PFSK-1 (cell line): ENCODE measurements at regions not wholly inside any gene's neighbourhood (a gene's known extent, or its start where the extent isn't known, plus 50 kb on each side); places are given as distances from the start of the nearest gene placed in this dataset.

ENCODE experiments used
- FOXP2 ChIP-seq: optimal IDR thresholded peaks from 2 replicates; pipeline ENCODE3; 2011; ENCODE audit warnings: borderline replicate concordance, control low read depth, inconsistent platforms; ENCODE audit not compliant: insufficient read depth; ENCODE audit errors: extremely low read length, extremely low read depth
- POLR2AphosphoS5 ChIP-seq: IDR thresholded peaks from 2 replicates; pipeline ENCODE4 v1.6.1; 2012; ENCODE audit warnings: low read depth, mild to moderate bottlenecking, control low read depth, low read length, moderate library complexity
- SIN3A ChIP-seq: IDR thresholded peaks from 2 replicates; pipeline ENCODE4 v1.6.1; 2012; ENCODE audit warnings: mild to moderate bottlenecking, low read length, moderate library complexity, borderline replicate concordance; ENCODE audit not compliant: insufficient read depth
- TAF1 ChIP-seq: IDR thresholded peaks from 2 replicates; pipeline ENCODE4 v1.6.1; 2012; ENCODE audit warnings: low read length, control low read depth, borderline replicate concordance; ENCODE audit not compliant: insufficient read depth
- TF ChIP-seq, protein P1 (sequence below), 2 experiments: IDR thresholded peaks; 2 replicates each; pipeline versions ENCODE4 v1.6.1 to v1.8.0; 2011 to 2012; ENCODE audit warnings: low read depth in 2 of 2, low read length in 2 of 2, control low read depth in 1 of 2, inconsistent platforms in 1 of 2, mild to moderate bottlenecking in 1 of 2, moderate library complexity in 1 of 2; ENCODE audit not compliant: insufficient read depth in 1 of 2

- no peak for TF ChIP-seq SIN3A
Observed at GRCh38 chrX:10714531-10714930, 94.1 kb upstream of the MID1 start.

DNA sequence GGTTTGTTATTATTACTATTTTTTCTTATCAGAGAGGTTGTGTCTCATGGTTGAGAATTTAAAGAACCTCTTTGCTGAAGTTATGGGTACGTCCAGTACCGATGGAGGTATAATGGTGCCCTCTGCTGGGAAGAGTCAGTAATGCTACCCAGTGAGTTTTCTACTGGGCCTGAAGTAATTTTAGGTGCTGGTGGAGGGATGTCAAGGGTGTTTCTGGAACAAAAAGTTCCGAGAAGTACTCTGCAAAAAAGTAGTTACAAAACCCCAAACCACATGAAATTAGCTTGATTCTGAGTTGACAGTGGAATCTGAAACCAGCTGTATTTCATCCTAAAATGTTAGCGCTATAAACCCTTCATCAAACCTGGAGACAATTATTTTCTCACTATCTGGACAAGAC is 102.5 kb upstream of the MID1 start:
- TF ChIP-seq FOXP2 (no peak), TAF1 (no peak)
- TF ChIP-seq, protein P1, sequence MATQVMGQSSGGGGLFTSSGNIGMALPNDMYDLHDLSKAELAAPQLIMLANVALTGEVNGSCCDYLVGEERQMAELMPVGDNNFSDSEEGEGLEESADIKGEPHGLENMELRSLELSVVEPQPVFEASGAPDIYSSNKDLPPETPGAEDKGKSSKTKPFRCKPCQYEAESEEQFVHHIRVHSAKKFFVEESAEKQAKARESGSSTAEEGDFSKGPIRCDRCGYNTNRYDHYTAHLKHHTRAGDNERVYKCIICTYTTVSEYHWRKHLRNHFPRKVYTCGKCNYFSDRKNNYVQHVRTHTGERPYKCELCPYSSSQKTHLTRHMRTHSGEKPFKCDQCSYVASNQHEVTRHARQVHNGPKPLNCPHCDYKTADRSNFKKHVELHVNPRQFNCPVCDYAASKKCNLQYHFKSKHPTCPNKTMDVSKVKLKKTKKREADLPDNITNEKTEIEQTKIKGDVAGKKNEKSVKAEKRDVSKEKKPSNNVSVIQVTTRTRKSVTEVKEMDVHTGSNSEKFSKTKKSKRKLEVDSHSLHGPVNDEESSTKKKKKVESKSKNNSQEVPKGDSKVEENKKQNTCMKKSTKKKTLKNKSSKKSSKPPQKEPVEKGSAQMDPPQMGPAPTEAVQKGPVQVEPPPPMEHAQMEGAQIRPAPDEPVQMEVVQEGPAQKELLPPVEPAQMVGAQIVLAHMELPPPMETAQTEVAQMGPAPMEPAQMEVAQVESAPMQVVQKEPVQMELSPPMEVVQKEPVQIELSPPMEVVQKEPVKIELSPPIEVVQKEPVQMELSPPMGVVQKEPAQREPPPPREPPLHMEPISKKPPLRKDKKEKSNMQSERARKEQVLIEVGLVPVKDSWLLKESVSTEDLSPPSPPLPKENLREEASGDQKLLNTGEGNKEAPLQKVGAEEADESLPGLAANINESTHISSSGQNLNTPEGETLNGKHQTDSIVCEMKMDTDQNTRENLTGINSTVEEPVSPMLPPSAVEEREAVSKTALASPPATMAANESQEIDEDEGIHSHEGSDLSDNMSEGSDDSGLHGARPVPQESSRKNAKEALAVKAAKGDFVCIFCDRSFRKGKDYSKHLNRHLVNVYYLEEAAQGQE (IDR thresholded peaks at IDR 0.05; ENCODE audit: insufficient read depth in 1 of 2, low read depth in 2 of 2, low read length in 2 of 2) = no peak

DNA sequence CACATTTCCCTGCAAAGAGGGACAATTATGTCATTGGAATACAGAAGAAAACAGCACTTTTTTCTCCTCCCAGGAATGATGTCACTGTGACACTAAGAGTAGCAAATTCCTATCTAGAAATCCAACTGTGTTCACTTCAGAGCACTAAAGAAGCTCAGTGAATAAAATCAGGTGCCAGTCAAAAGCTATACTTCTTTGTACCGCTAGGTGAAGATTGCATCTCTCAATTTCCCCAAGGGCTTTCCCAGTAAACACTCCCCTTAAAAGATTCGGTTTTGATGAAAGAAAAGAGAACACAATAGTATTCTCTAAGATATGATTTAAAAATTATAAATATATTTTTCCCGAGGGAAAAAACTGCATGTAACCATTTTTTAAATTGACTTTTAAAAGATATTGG is 104.7 kb upstream of the MID1 start:
- TF ChIP-seq, protein P1 (IDR thresholded peaks at IDR 0.05; ENCODE audit: insufficient read depth in 1 of 2, low read depth in 2 of 2, low read length in 2 of 2) = no peak
- TF ChIP-seq TAF1 = no peak
- TF ChIP-seq FOXP2 = no peak
- TF ChIP-seq POLR2AphosphoS5 = no peak
- no peak for TF ChIP-seq SIN3A

GRCh38 chrX:10726647-10727046 is 106.3 kb upstream of the MID1 start:
- no peak for TF ChIP-seq POLR2AphosphoS5
- no peak for TF ChIP-seq SIN3A
- TF ChIP-seq FOXP2 = no peak
- TF ChIP-seq TAF1 = no peak

DNA sequence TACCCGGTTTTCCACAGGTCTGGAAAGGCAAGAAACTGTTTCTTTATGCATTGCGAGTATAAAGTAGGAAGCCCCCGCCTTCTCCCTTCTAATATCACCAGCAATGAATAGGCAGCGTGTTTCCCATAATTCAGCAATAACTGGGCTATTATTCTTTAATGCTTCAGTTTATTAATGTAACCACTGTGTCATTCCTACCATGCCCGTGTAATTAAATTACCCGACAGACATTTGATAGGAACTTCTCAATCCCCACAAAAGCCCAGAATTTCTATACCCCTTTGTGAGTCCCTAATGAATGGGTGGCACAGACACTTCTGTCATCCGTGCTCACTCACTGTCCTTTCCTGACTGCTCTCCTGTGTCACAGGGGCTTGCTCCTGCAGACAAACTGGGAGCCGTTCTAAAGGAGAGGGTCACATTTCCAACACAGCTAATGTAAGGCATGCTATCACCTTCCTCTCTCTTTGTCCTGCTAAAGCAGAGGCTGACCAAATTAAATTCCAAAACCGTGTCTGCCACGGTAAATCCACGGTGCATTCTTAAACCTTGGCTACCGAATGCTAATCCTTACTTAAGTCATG is 108.5 kb upstream of the MID1 start:
- no peak for TF ChIP-seq TAF1
- no peak for TF ChIP-seq FOXP2
- TF ChIP-seq, protein P1 (IDR thresholded peaks at IDR 0.05; ENCODE audit: insufficient read depth in 1 of 2, low read depth in 2 of 2, low read length in 2 of 2) = no peak
- no peak for TF ChIP-seq SIN3A
- TF ChIP-seq POLR2AphosphoS5 = no peak

DNA sequence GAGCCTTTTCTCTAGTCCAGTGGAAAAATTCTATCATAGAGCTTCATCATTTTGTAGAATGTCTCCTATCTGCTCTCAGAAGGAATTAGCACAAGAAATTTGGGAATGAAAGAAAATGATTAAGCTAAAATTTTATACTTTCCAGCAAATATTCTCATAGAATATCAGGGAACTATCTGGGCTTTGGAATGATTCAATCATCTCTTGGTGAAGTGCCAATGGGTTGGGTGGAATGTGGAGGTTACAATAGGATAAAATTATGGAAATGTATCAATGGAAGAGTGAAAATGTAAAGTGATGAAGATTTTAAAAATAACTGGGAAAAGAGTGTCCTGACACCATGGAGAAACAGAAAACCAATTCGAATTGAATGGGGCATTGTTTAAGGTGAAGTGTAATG is 119.0 kb upstream of the MID1 start:
- TF ChIP-seq TAF1 (no peak), FOXP2 (no peak), SIN3A (no peak), POLR2AphosphoS5 (no peak)
- TF ChIP-seq, protein P1 (IDR thresholded peaks at IDR 0.05; ENCODE audit: insufficient read depth in 1 of 2, low read depth in 2 of 2, low read length in 2 of 2) = no peak
